NCI-H524 (cell line): ENCODE measurements at regions not wholly inside any gene's neighbourhood (a gene's known extent, or its start where the extent isn't known, plus 50 kb on each side); places are given as distances from the start of the nearest gene placed in this dataset.
A peak's percentile ranks its signal among the peaks of the same experiment; 100 is the strongest.
"Not testable (repeated sequence)": the region's sequence is repeated elsewhere in the genome, so short reads cannot be mapped to it uniquely, and the experiment has no call there.

Experiments used
- DNase-seq, 2 experiments: peaks; one replicate each; lab custom pipeline; 2025; lab: John Stamatoyannopoulos, UW

- not testable (repeated sequence) for DNase-seq
These were observed 697.6 kb upstream of the SLITRK1 start for GRCh38 chr13:84579901-84580300.

GRCh38 chr13:84574851-84575250, 692.6 kb upstream of the SLITRK1 start:
- peak; percentile 9 to 33 for DNase-seq

- no peak for DNase-seq
These were observed 689.0 kb upstream of the SLITRK1 start for GRCh38 chr13:84571264-84571663.

- DNase-seq, result no peak
These were observed 688.6 kb upstream of the SLITRK1 start for GRCh38 chr13:84570831-84571230.

- DNase-seq, result no peak
These were observed 687.1 kb upstream of the SLITRK1 start for GRCh38 chr13:84569366-84569765.

- DNase-seq, result no peak
These were observed 685.6 kb upstream of the SLITRK1 start for GRCh38 chr13:84567848-84568247.

- DNase-seq, result no peak
These were observed 684.5 kb upstream of the SLITRK1 start for GRCh38 chr13:84566780-84567179.

GRCh38 chr13:84563611-84564010, 681.3 kb upstream of the SLITRK1 start:
- DNase-seq, result no peak

- DNase-seq, result no peak
These were observed 671.0 kb upstream of the SLITRK1 start for GRCh38 chr13:84553227-84553626.

- no peak for DNase-seq
These were observed 661.7 kb upstream of the SLITRK1 start for GRCh38 chr13:84543962-84544361.

GRCh38 chr13:84542348-84542747, 660.1 kb upstream of the SLITRK1 start:
- DNase-seq, result no peak

GRCh38 chr13:84536906-84537305, 654.6 kb upstream of the SLITRK1 start:
- DNase-seq, result no peak

- no peak for DNase-seq
These were observed 646.3 kb upstream of the SLITRK1 start for GRCh38 chr13:84528408-84529070.

GRCh38 chr13:84525865-84526264, 643.6 kb upstream of the SLITRK1 start:
- no peak for DNase-seq

- no peak for DNase-seq
These were observed 642.3 kb upstream of the SLITRK1 start for GRCh38 chr13:84524586-84524985.

GRCh38 chr13:84500016-84500415, 617.7 kb upstream of the SLITRK1 start:
- DNase-seq, result no peak

- DNase-seq, result no peak
These were observed 615.3 kb upstream of the SLITRK1 start for GRCh38 chr13:84497613-84498012.

GRCh38 chr13:84491952-84492351, 609.7 kb upstream of the SLITRK1 start:
- DNase-seq, result no peak

GRCh38 chr13:84487752-84488151, 605.5 kb upstream of the SLITRK1 start:
- DNase-seq, result no peak

GRCh38 chr13:84481958-84482357, 599.7 kb upstream of the SLITRK1 start:
- DNase-seq, result no peak

- DNase-seq, result no peak
These were observed 597.4 kb upstream of the SLITRK1 start for GRCh38 chr13:84479656-84480055.

GRCh38 chr13:84470528-84470927, 588.3 kb upstream of the SLITRK1 start:
- no peak for DNase-seq

GRCh38 chr13:84466461-84466860, 584.2 kb upstream of the SLITRK1 start:
- peak in 1 of 2 experiments; percentile 15 for DNase-seq

GRCh38 chr13:84460989-84461388, 578.7 kb upstream of the SLITRK1 start:
- DNase-seq, result no peak
